22Rv1 (cell line): ENCODE measurements at regions not wholly inside any gene's neighbourhood (a gene's known extent, or its start where the extent isn't known, plus 50 kb on each side); places are given as distances from the start of the nearest gene placed in this dataset.

Source experiments
- H3K27ac ChIP-seq: fragments of 450-650 bp; 2 replicates; pipeline ENCODE4 v1.5.1; 2017
- ZFX ChIP-seq: fragments of 450-650 bp; IDR thresholded peaks from 2 replicates; pipeline ENCODE4 v1.6.1; 2017; ENCODE audit warnings: antibody characterized with exemption, borderline replicate concordance
- TF ChIP-seq, protein P1 (sequence below): fragments of 450-650 bp; IDR thresholded peaks from 2 replicates; pipeline ENCODE4 v1.5.1; 2017; ENCODE audit warnings: mild to moderate bottlenecking

- TF ChIP-seq, protein P1, sequence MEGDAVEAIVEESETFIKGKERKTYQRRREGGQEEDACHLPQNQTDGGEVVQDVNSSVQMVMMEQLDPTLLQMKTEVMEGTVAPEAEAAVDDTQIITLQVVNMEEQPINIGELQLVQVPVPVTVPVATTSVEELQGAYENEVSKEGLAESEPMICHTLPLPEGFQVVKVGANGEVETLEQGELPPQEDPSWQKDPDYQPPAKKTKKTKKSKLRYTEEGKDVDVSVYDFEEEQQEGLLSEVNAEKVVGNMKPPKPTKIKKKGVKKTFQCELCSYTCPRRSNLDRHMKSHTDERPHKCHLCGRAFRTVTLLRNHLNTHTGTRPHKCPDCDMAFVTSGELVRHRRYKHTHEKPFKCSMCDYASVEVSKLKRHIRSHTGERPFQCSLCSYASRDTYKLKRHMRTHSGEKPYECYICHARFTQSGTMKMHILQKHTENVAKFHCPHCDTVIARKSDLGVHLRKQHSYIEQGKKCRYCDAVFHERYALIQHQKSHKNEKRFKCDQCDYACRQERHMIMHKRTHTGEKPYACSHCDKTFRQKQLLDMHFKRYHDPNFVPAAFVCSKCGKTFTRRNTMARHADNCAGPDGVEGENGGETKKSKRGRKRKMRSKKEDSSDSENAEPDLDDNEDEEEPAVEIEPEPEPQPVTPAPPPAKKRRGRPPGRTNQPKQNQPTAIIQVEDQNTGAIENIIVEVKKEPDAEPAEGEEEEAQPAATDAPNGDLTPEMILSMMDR: no peak
- TF ChIP-seq ZFX: no peak
These were observed 324.7 kb upstream of the JARID2 start for GRCh38 chr6:14921170-14921569.

DNA sequence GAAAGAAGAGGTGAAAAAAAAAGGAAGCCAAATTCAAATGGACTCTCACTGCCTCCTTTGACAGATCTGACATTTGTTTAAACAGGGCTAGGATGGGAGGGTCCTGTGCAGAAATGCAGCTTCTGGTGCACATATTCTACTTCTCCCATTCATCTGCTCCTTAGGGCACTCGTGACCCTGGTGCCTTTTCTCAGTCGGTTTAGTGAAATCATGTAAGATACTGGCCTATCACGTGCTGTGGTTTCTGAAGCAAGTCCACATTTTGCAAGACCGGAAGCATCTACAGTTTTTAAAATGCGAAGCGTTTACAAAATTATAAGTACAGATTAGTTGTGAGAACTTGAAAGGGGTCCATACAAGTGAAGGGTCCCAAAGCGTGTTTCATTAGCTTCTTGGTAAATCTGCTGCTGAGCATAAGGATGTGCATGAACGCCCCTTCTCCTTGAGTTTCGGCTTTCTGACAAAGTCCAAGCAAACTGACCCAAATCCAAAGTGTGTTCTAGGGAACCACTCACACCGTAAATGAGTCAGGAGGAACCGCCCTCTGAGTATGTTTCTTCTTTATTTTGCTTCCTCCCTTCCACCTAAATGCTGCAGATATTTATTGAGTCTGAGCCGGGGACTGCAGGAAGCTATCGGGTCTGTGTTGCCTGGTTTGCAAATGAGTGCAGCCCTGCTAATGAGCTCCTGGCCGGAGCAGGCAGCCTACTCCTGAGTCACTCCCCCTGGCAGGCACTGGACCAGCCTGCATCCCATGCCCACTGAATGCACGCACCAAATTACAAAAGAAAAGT is 323.8 kb upstream of the JARID2 start:
- TF ChIP-seq ZFX: no peak
- TF ChIP-seq, protein P1: no peak

More at GRCh38 chr6:14921170-14921569, 324.7 kb upstream of the JARID2 start:
- H3K27ac ChIP-seq: no peak overlapping the region

DNA sequence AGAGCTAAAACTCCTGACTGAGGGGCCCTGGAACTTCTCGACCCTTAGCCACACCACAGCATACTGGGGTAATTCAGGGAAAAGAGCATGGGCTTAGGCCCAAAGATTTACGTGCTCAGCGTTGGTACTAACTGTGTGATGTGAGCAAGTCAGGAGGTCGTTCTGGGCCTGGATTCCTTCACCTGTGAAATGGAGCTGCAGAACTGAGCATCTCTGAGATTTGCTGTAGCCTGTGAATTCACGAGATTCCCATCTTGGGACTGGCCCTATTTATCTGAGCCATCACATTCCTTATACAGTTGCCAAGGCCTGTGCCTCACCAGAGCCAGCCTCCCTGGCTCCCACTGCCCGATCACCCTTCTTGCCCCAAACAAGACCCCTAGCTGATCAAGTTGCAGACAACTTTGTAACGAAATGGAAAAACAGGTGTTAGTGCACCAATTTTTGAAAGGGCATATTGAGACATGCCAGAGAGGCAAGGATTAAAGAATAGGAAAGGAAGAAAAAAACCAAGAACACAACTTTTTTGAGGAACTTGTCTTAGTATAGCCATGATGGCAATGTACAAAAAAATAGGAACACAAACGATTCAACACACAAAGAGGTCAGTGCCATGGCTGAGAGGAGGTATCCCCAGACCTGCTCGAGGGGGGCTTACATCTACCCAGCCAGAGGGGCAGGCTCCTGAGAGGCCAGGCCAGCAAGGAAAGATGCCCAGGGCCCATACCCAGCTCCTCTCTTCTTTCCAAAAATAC is 323.0 kb upstream of the JARID2 start:
- TF ChIP-seq ZFX: no peak
- TF ChIP-seq, protein P1: no peak
- no peak overlapping the region for H3K27ac ChIP-seq

More for the DNA sequence above, 323.8 kb upstream of the JARID2 start:
- no peak overlapping the region for H3K27ac ChIP-seq

GRCh38 chr6:14924126-14925024 is 321.5 kb upstream of the JARID2 start:
- no peak overlapping the region for H3K27ac ChIP-seq
- TF ChIP-seq, protein P1: no peak
- no peak for TF ChIP-seq ZFX

DNA sequence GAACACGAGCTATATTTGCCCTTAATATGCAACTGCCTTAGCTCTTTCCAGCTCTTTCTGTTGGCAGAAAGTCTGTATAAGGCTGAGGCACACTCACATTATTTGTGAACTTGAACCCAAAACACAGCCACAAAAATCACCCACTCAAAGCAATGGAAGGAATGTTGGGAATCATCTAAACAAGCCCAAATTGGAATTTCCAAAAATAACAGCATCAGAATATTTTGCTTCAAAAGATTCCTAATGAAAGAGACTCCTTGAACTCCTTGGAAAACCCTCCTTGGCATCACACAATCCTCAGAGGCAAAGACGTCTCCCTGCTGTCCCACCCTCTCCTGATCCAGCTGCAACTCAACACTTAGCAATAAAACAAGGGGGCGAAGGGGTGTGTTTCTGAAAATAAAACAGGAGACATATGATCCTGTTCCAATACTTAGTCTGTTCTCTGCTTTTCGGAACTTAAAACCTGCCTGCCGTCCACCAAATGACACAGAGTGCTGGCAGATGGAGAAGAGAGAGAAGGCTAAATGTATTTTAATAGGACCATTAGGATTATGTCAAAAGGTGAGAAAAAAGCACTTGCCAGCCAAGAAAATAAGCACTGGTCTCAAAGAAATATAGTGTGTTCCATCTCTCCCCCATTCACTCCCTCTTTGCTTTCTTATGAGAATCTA is 320.7 kb upstream of the JARID2 start:
- TF ChIP-seq, protein P1: no peak
- TF ChIP-seq ZFX: no peak
- no peak overlapping the region for H3K27ac ChIP-seq

- TF ChIP-seq ZFX: no peak
- TF ChIP-seq, protein P1: no peak
- no peak overlapping the region for H3K27ac ChIP-seq
These were observed 320.2 kb upstream of the JARID2 start for GRCh38 chr6:14925699-14926026.
